HL-60 (cell line): ENCODE measurements at regions not wholly inside any gene's neighbourhood (a gene's known extent, or its start where the extent isn't known, plus 50 kb on each side); places are given as distances from the start of the nearest gene placed in this dataset.

Experiments used
- DNase-seq, 2 experiments: peaks; one replicate each; pipeline ENCODE4 v3.0.0-alpha.2; 2010 to 2020; ENCODE audit warnings: low read depth in 1 of 2, low spot score in 1 of 2
- H3K27ac ChIP-seq: fragments of 250-450 bp; sonication (Bioruptor Pico); replicated peaks from 2 replicates; pipeline ENCODE4 v1.5.1; 2020; ENCODE audit warnings: mild to moderate bottlenecking, moderate library complexity
- H3K27me3 ChIP-seq: fragments of 250-450 bp; sonication (Bioruptor Pico); 2 replicates; pipeline ENCODE4 v1.5.1; 2021; ENCODE audit warnings: mild to moderate bottlenecking, moderate library complexity; ENCODE audit not compliant: insufficient read depth, poor library complexity, severe bottlenecking
- H3K4me3 ChIP-seq: replicated peaks from 2 replicates; pipeline ENCODE4 v1.5.1; 2011; ENCODE audit warnings: mild to moderate bottlenecking, control low read depth, low read length; ENCODE audit not compliant: insufficient read depth
- CTCF ChIP-seq: IDR thresholded peaks from one replicate; pipeline ENCODE4 v1.5.1; 2011; ENCODE audit warnings: low read length, control low read depth, inconsistent platforms; ENCODE audit not compliant: insufficient read depth
- GABPA ChIP-seq: IDR thresholded peaks from 2 replicates; pipeline ENCODE4 v1.6.1; 2012; ENCODE audit warnings: low read depth
- POLR2AphosphoS5 ChIP-seq: IDR thresholded peaks from 2 replicates; pipeline ENCODE4 v1.6.1; 2012; ENCODE audit warnings: low read depth
- REST ChIP-seq: IDR thresholded peaks from 2 replicates; pipeline ENCODE4 v1.6.1; 2012; ENCODE audit warnings: low read depth; ENCODE audit not compliant: insufficient replicate concordance
- SPI1 ChIP-seq: IDR thresholded peaks from 2 replicates; pipeline ENCODE4 v1.6.1; 2012; ENCODE audit warnings: low read depth, mild to moderate bottlenecking, borderline replicate concordance

- H3K27ac ChIP-seq, result no peak overlapping the region
- TF ChIP-seq SPI1 (no peak), POLR2AphosphoS5 (no peak), REST (no peak), GABPA (no peak), CTCF (no peak)
- H3K27me3 ChIP-seq, result no peaks in the 10 kb centered on the region
- H3K4me3 ChIP-seq, result no peak overlapping the region
- DNase-seq, result no peak
Observed at GRCh38 chr3:154662851-154663250, 232.9 kb upstream of the GPR149 start.

GRCh38 chr3:154660811-154661210, 230.8 kb upstream of the GPR149 start:
- no peak for DNase-seq
- H3K4me3 ChIP-seq, result no peak overlapping the region
- H3K27me3 ChIP-seq, result no peaks in the 10 kb centered on the region
- H3K27ac ChIP-seq, result no peak overlapping the region
- no peak for TF ChIP-seq REST
- TF ChIP-seq CTCF, result no peak
- no peak for TF ChIP-seq GABPA
- no peak for TF ChIP-seq SPI1
- no peak for TF ChIP-seq POLR2AphosphoS5

GRCh38 chr3:154658000-154658399, 228.0 kb upstream of the GPR149 start:
- no peak overlapping the region for H3K4me3 ChIP-seq
- TF ChIP-seq REST, result no peak
- no peak for TF ChIP-seq POLR2AphosphoS5
- no peak for TF ChIP-seq CTCF
- no peak for TF ChIP-seq SPI1
- no peak for TF ChIP-seq GABPA
- no peak for DNase-seq
- H3K27ac ChIP-seq, result no peak overlapping the region
- no peaks in the 10 kb centered on the region for H3K27me3 ChIP-seq
